ACHN (cell line): ENCODE measurements at regions not wholly inside any gene's neighbourhood (a gene's known extent, or its start where the extent isn't known, plus 50 kb on each side); places are given as distances from the start of the nearest gene placed in this dataset.

Experiments
- DNase-seq: peaks from one replicate; pipeline ENCODE4 v3.0.0-alpha.2; 2015
- in situ Hi-C: cut with HindIII; loops from 2 replicates; pipeline ENCODE4 v1.10.0; 2017; ENCODE audit warnings: low sequenced_read_pairs, low pct_ligation_motif_present, low pct_unique_long_range_greater_than_20kb

- DNase-seq: no peak
- in situ Hi-C loops: no loop called here
Measured at GRCh38 chr13:111969551-111970135, 97.3 kb upstream of the SOX1 start.

GRCh38 chr13:111970494-111971141 is 96.3 kb upstream of the SOX1 start:
- no peak for DNase-seq
- in situ Hi-C loops: no loop called here

GRCh38 chr13:111971891-111972780 is 94.8 kb upstream of the SOX1 start:
- no peak for DNase-seq
- in situ Hi-C loops: no loop called here

- in situ Hi-C loops: no loop called here
- DNase-seq: no peak
Measured at GRCh38 chr13:111973186-111973585, 93.8 kb upstream of the SOX1 start.

- no peak for DNase-seq
- in situ Hi-C loops: no loop called here
Measured at GRCh38 chr13:111973605-111974340, 93.2 kb upstream of the SOX1 start.

- DNase-seq: no peak
- in situ Hi-C loops: no loop called here
Measured at GRCh38 chr13:111974341-111974640, 92.7 kb upstream of the SOX1 start.

- DNase-seq: no peak
- in situ Hi-C loops: no loop called here
Measured at GRCh38 chr13:111975539-111976473, 91.1 kb upstream of the SOX1 start.

- DNase-seq: no peak
- in situ Hi-C loops: no loop called here
Measured at GRCh38 chr13:111976474-111977178, 90.3 kb upstream of the SOX1 start.

GRCh38 chr13:111977179-111977506 is 89.8 kb upstream of the SOX1 start:
- DNase-seq: no peak
- in situ Hi-C loops: no loop called here

GRCh38 chr13:111978546-111978945 is 88.4 kb upstream of the SOX1 start:
- in situ Hi-C loops: no loop called here
- DNase-seq: no peak

- in situ Hi-C loops: no loop called here
- DNase-seq: no peak
Measured at GRCh38 chr13:111980146-111980929, 86.6 kb upstream of the SOX1 start.

- no peak for DNase-seq
- in situ Hi-C loops: no loop called here
Measured at GRCh38 chr13:111981006-111981405, 85.9 kb upstream of the SOX1 start.

GRCh38 chr13:111981446-111982165 is 85.3 kb upstream of the SOX1 start:
- no peak for DNase-seq
- in situ Hi-C loops: no loop called here

- DNase-seq: no peak
- in situ Hi-C loops: no loop called here
Measured at GRCh38 chr13:111984349-111984748, 82.6 kb upstream of the SOX1 start.

- in situ Hi-C loops: no loop called here
- no peak for DNase-seq
Measured at GRCh38 chr13:111990362-111990761, 76.6 kb upstream of the SOX1 start.

GRCh38 chr13:111992911-111993310 is 74.0 kb upstream of the SOX1 start:
- in situ Hi-C loops: no loop called here
- no peak for DNase-seq

- in situ Hi-C loops: no loop called here
- no peak for DNase-seq
Measured at GRCh38 chr13:111993691-111994090, 73.3 kb upstream of the SOX1 start.
